ENCODE measurements at regions not wholly inside any gene's neighbourhood (a gene's known extent, or its start where the extent isn't known, plus 50 kb on each side); places are given as distances from the start of the nearest gene placed in this dataset.

DNA sequence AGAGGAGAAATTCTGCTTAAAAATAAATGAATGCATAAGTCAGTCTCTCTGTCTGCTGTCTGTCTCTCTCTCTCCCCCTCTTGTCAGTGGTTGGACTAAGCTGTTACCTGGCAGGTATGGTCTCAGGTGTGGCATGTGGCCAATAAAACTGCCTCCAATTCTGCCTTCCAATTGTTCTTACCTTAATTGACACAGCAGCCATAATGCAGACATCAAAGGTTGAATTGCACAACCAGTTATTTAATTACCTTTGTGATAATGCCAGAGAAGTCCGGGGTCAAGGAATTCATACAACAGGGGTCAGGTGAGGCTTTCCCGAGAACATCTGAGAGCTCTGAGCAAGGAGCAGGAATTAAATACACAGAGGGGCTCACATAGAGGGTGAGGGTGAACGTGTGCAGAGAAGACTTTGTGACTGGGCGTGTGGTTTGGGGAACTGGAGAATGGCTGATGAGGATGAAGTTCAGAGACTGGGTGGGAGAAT, 78.8 kb upstream of the CDYL2 start:
- no peak overlapping the region for H3K27ac Mint-ChIP-seq (ENCODE audit: unreplicated experiment)
- peaks cover 24% of the 10 kb centered on the region for H3K27me3 Mint-ChIP-seq (ENCODE audit: unreplicated experiment)
- DNase-seq: no peak
- intact Hi-C loops (cut with micrococcal nuclease; ENCODE audit: unreplicated experiment): no loop called here
- no peak overlapping the region for H3K4me3 Mint-ChIP-seq (ENCODE audit: low read depth, unreplicated experiment)
- no peaks in the 10 kb centered on the region for H3K36me3 Mint-ChIP-seq (ENCODE audit: insufficient read depth, unreplicated experiment)
- TF ChIP-seq, protein P1, sequence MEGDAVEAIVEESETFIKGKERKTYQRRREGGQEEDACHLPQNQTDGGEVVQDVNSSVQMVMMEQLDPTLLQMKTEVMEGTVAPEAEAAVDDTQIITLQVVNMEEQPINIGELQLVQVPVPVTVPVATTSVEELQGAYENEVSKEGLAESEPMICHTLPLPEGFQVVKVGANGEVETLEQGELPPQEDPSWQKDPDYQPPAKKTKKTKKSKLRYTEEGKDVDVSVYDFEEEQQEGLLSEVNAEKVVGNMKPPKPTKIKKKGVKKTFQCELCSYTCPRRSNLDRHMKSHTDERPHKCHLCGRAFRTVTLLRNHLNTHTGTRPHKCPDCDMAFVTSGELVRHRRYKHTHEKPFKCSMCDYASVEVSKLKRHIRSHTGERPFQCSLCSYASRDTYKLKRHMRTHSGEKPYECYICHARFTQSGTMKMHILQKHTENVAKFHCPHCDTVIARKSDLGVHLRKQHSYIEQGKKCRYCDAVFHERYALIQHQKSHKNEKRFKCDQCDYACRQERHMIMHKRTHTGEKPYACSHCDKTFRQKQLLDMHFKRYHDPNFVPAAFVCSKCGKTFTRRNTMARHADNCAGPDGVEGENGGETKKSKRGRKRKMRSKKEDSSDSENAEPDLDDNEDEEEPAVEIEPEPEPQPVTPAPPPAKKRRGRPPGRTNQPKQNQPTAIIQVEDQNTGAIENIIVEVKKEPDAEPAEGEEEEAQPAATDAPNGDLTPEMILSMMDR (IDR thresholded peaks at IDR 0.05; ENCODE audit: unreplicated experiment): no peak
- no TSS peak for BruUV-seq (replicated peaks)
- no peaks in the 10 kb centered on the region for H3K4me1 Mint-ChIP-seq (ENCODE audit: low read depth, unreplicated experiment)
- no peaks in the 10 kb centered on the region for H3K9me3 Mint-ChIP-seq (ENCODE audit: low read depth, unreplicated experiment)
- CTCF ChIA-PET: no interaction called here

DNA sequence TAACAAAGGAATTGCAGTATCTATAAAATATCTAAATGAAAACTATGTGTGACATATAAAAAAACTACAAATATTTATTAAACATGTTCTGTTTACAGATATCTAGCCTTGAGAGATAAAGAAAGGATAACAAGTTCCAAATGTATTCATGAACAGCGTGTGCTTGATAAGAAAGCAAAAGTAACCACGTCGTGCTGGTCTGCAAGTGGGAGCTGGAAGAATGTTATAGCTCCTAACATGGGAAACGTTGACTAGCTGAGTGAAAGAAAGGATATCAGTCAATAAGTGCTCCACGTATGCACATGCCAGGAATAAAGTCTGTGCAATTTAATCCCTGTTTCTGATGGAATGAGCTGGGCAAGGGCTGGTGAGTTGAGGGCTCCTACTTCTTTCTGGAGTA, 71.2 kb upstream of the CDYL2 start:
- CTCF ChIA-PET: interaction anchor here (0.6 kb wide), 1 partner anchor 474 kb away, joined by 7 read pairs; no protein-coding TSS in a partner anchor
- BruUV-seq (replicated peaks): no TSS peak
- no peak for DNase-seq
- H3K4me1 Mint-ChIP-seq (ENCODE audit: low read depth, unreplicated experiment): no peaks in the 10 kb centered on the region
- no peak overlapping the region for H3K4me3 Mint-ChIP-seq (ENCODE audit: low read depth, unreplicated experiment)
- no peak overlapping the region for H3K27ac Mint-ChIP-seq (ENCODE audit: unreplicated experiment)
- peaks cover 37% of the 10 kb centered on the region for H3K27me3 Mint-ChIP-seq (ENCODE audit: unreplicated experiment)
- intact Hi-C loops (cut with micrococcal nuclease; ENCODE audit: unreplicated experiment): no loop called here
- TF ChIP-seq, protein P1 (IDR thresholded peaks at IDR 0.05; ENCODE audit: unreplicated experiment): no peak
- no peaks in the 10 kb centered on the region for H3K36me3 Mint-ChIP-seq (ENCODE audit: insufficient read depth, unreplicated experiment)
- H3K9me3 Mint-ChIP-seq (ENCODE audit: low read depth, unreplicated experiment): no peaks in the 10 kb centered on the region

DNA sequence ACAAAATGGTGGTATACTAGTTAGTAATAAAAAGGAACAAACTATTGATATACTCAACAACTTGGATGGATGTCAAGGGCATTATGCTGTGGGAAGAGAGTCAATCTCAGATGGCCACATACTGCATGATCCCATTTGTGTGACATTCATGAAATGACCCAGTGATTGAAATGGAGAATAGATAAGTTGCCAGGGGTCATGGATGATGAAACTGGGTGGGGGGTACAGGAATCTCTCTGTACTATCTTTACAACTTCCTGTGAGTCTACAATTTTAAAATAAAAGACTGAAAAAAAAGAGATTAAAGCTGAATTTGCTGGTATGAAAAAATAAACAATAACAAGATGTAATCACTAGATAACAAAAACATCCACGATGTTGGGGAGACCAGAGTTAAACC, 70.5 kb upstream of the CDYL2 start:
- DNase-seq: no peak
- intact Hi-C loops (cut with micrococcal nuclease; ENCODE audit: unreplicated experiment): no loop called here
- H3K4me3 Mint-ChIP-seq (ENCODE audit: low read depth, unreplicated experiment): no peak overlapping the region
- H3K27ac Mint-ChIP-seq (ENCODE audit: unreplicated experiment): no peak overlapping the region
- H3K9me3 Mint-ChIP-seq (ENCODE audit: low read depth, unreplicated experiment): no peaks in the 10 kb centered on the region
- no TSS peak for BruUV-seq (replicated peaks)
- no peaks in the 10 kb centered on the region for H3K4me1 Mint-ChIP-seq (ENCODE audit: low read depth, unreplicated experiment)
- H3K36me3 Mint-ChIP-seq (ENCODE audit: insufficient read depth, unreplicated experiment): no peaks in the 10 kb centered on the region
- CTCF ChIA-PET: interaction anchor here (0.7 kb wide), 1 partner anchor 266 kb away, joined by 4 read pairs; no protein-coding TSS in a partner anchor
- TF ChIP-seq, protein P1 (IDR thresholded peaks at IDR 0.05; ENCODE audit: unreplicated experiment): no peak
- peaks cover 38% of the 10 kb centered on the region for H3K27me3 Mint-ChIP-seq (ENCODE audit: unreplicated experiment)

DNA sequence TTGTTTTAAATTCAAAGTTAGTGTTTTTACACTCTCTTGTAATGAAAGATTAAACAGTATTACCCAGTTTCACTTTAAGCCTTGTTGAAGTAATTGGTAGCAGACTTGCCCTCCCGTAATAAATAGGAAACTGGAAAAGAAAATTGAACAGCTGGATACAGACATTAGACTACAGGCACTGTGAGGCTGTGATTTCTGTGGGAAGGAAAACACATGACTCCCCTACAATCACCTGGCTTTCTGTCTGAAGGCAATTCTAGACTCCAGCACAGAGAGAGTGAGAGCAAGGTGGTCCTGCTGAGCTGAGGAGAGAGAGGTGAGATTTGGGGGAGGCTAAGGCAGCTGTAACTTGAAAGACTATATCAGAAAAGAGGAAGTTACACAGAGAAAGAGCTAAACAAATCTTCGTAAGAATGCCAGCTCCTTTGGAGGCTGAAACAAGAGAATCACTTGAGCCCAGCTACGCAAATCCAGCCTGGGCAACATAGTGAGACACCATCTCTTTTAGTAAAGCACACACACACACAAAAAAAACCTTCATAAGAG, 57.8 kb upstream of the CDYL2 start:
- TF ChIP-seq, protein P1 (IDR thresholded peaks at IDR 0.05; ENCODE audit: unreplicated experiment): no peak
- intact Hi-C loops (cut with micrococcal nuclease; ENCODE audit: unreplicated experiment): no loop called here
- no peaks in the 10 kb centered on the region for H3K4me1 Mint-ChIP-seq (ENCODE audit: low read depth, unreplicated experiment)
- H3K4me3 Mint-ChIP-seq (ENCODE audit: low read depth, unreplicated experiment): no peak overlapping the region
- BruUV-seq (replicated peaks): no TSS peak
- H3K27me3 Mint-ChIP-seq (ENCODE audit: unreplicated experiment): peaks cover 16% of the 10 kb centered on the region
- no peak for DNase-seq
- peaks cover 3% of the 10 kb centered on the region for H3K9me3 Mint-ChIP-seq (ENCODE audit: low read depth, unreplicated experiment)
- H3K36me3 Mint-ChIP-seq (ENCODE audit: insufficient read depth, unreplicated experiment): no peaks in the 10 kb centered on the region
- CTCF ChIA-PET: interaction anchor here (0.7 to 0.9 kb wide), 2 partner anchors 48 to 68 kb away, joined by 4 read pairs; no protein-coding TSS in a partner anchor
- no peak overlapping the region for H3K27ac Mint-ChIP-seq (ENCODE audit: unreplicated experiment)
